ENCODE measurements at regions not wholly inside any gene's neighbourhood (a gene's known extent, or its start where the extent isn't known, plus 50 kb on each side); places are given as distances from the start of the nearest gene placed in this dataset.

DNA sequence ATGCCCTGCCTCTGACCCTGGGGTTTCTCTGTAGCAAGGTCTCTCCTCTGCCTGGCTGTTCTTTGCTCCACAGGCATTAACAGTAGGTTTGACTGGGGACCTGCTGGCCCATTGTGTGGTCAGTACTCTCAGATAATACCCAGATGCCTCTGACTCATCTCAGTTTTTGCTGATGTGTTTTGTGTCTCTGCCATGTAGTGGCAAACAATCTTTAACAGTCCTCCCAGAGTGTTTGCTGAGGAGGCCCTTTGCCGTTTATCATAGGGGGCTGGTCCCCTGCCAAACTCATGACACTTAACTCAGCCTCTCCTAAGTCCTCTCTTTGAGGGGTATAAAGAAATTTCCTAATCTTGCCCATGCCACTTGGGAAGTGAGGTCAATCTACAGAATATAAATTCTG is 793.7 kb upstream of the FANCL start:
- no peak for TF ChIP-seq EZH2 (IDR thresholded peaks at IDR 0.05; ENCODE audit: insufficient read depth, poor library complexity, severe bottlenecking)
- no peak for TF ChIP-seq EZH2phosphoT487 (IDR thresholded peaks at IDR 0.05; ENCODE audit: insufficient read depth, low read depth)

Data from GM23248 (cell line).